DND-41 (cell line): ENCODE measurements at regions not wholly inside any gene's neighbourhood (a gene's known extent, or its start where the extent isn't known, plus 50 kb on each side); places are given as distances from the start of the nearest gene placed in this dataset.

Experiments
- ATAC-seq: fragments of 200-7000 bp; cut with Tn5 transposase; 3 replicates; pipeline ENCODE4 v1.9.1; 2021; ENCODE audit warnings: low read depth; ENCODE audit not compliant: insufficient read depth
- DNase-seq: peaks from one replicate; pipeline ENCODE4 v3.0.0-alpha.2; 2020
- H2AFZ ChIP-seq: 2 replicates; pipeline ENCODE4 v1.6.0; 2012; ENCODE audit warnings: low read depth, low read length
- H3K27ac ChIP-seq: 2 replicates; pipeline ENCODE4 v1.5.1; 2012; ENCODE audit warnings: low read length, inconsistent platforms
- H3K27me3 ChIP-seq: fragments of 200-600 bp; sonication (generic); 2 replicates; pipeline ENCODE4 v1.6.0; 2012; ENCODE audit warnings: low read length, mild to moderate bottlenecking, inconsistent platforms; ENCODE audit not compliant: insufficient read depth, poor library complexity
- H3K36me3 ChIP-seq: 2 replicates; pipeline ENCODE4 v1.5.1; 2012; ENCODE audit warnings: low read length, inconsistent platforms; ENCODE audit not compliant: insufficient read depth
- H3K4me1 ChIP-seq: 2 replicates; pipeline ENCODE4 v1.5.1; 2012; ENCODE audit warnings: mild to moderate bottlenecking, low read length; ENCODE audit not compliant: insufficient read depth
- H3K4me2 ChIP-seq: 2 replicates; pipeline ENCODE4 v1.6.0; 2012; ENCODE audit warnings: mild to moderate bottlenecking, moderate library complexity, low read length, inconsistent platforms; ENCODE audit not compliant: insufficient read depth
- H3K4me3 ChIP-seq, 2 experiments: fragments of 200-600 bp in 1 of 2; shearing (Covaris generic) in 1 of 2; 2 replicates each; pipeline ENCODE4 v1.5.1; 2012 to 2016; ENCODE audit warnings: inconsistent platforms in 2 of 2, low read length in 2 of 2, mild to moderate bottlenecking in 2 of 2, low read depth in 1 of 2, moderate library complexity in 1 of 2
- H3K79me2 ChIP-seq: 2 replicates; pipeline ENCODE4 v1.6.0; 2012; ENCODE audit warnings: low read length, inconsistent platforms; ENCODE audit not compliant: insufficient read depth
- H3K9ac ChIP-seq: 2 replicates; pipeline ENCODE4 v1.6.0; 2012; ENCODE audit warnings: low read depth, mild to moderate bottlenecking, inconsistent platforms, low read length, moderate library complexity
- H3K9me3 ChIP-seq: 2 replicates; pipeline ENCODE4 v1.5.1; 2012; ENCODE audit warnings: low read length, moderate library complexity, mild to moderate bottlenecking, inconsistent platforms; ENCODE audit not compliant: insufficient read depth, severe bottlenecking
- H4K20me1 ChIP-seq: 2 replicates; pipeline ENCODE4 v1.6.0; 2012; ENCODE audit warnings: low read length; ENCODE audit not compliant: insufficient read depth
- EZH2 ChIP-seq: IDR thresholded peaks from 3 replicates; pipeline ENCODE4 v1.6.1; 2012; ENCODE audit warnings: borderline replicate concordance, low read depth, mild to moderate bottlenecking, moderate library complexity, low read length, inconsistent platforms; ENCODE audit not compliant: severe bottlenecking
- TF ChIP-seq, protein P1 (sequence below): IDR thresholded peaks from 2 replicates; pipeline ENCODE4 v1.5.1; 2012; ENCODE audit warnings: borderline replicate concordance, low read length, moderate library complexity, mild to moderate bottlenecking; ENCODE audit not compliant: poor library complexity, severe bottlenecking; ENCODE audit errors: extremely low read depth

- H3K27me3 ChIP-seq, result peaks cover under 1% of the 10 kb centered on the region
- no peaks in the 10 kb centered on the region for H4K20me1 ChIP-seq
- no peaks in the 10 kb centered on the region for H3K79me2 ChIP-seq
- H3K4me3 ChIP-seq, result no peak overlapping the region
- H2AFZ ChIP-seq, result no peak overlapping the region
- no peak overlapping the region for H3K4me2 ChIP-seq
- DNase-seq (no peak), ATAC-seq (no peak)
- no peaks in the 10 kb centered on the region for H3K9me3 ChIP-seq
- H3K36me3 ChIP-seq, result no peaks in the 10 kb centered on the region
- TF ChIP-seq, protein P1, sequence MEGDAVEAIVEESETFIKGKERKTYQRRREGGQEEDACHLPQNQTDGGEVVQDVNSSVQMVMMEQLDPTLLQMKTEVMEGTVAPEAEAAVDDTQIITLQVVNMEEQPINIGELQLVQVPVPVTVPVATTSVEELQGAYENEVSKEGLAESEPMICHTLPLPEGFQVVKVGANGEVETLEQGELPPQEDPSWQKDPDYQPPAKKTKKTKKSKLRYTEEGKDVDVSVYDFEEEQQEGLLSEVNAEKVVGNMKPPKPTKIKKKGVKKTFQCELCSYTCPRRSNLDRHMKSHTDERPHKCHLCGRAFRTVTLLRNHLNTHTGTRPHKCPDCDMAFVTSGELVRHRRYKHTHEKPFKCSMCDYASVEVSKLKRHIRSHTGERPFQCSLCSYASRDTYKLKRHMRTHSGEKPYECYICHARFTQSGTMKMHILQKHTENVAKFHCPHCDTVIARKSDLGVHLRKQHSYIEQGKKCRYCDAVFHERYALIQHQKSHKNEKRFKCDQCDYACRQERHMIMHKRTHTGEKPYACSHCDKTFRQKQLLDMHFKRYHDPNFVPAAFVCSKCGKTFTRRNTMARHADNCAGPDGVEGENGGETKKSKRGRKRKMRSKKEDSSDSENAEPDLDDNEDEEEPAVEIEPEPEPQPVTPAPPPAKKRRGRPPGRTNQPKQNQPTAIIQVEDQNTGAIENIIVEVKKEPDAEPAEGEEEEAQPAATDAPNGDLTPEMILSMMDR, result no peak
- no peak for TF ChIP-seq EZH2
- H3K9ac ChIP-seq, result no peak overlapping the region
- H3K27ac ChIP-seq, result no peak overlapping the region
- no peaks in the 10 kb centered on the region for H3K4me1 ChIP-seq
Measured at GRCh38 chr3:73784686-73785392, 160.1 kb upstream of the PDZRN3 start.

DNA sequence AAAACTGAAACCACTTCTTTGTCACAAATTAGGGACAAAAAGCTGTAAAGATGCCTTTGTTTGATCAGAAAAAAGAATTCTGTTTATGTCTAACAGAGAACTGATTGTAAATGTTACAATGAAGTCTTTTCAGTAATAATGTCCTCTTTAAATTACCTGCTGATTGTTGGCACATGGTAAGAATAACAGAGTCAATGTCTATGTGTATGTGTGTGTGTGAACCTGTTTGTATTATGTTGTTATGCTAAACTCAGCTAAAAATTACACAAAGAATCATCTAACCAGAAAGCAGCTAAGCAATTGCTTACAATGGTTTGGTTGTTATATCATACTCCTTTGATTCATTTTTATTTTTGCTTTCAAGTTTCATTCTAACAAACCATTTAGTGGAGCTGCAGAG lies 159.1 kb upstream of the PDZRN3 start:
- DNase-seq, result no peak
- Histone ChIP-seq H3K9ac (no peak overlapping the region), H3K79me2 (no peaks in the 10 kb centered on the region), H3K9me3 (no peaks in the 10 kb centered on the region), H3K4me1 (no peaks in the 10 kb centered on the region), H4K20me1 (no peaks in the 10 kb centered on the region), H3K27me3 (no peaks in the 10 kb centered on the region), H3K27ac (no peak overlapping the region), H2AFZ (no peak overlapping the region), H3K4me2 (no peak overlapping the region), H3K4me3 (no peak overlapping the region), H3K36me3 (no peaks in the 10 kb centered on the region)
- ATAC-seq, result no peak
- no peak for TF ChIP-seq EZH2
- TF ChIP-seq, protein P1, result no peak

GRCh38 chr3:73781541-73781940 lies 156.8 kb upstream of the PDZRN3 start:
- Histone ChIP-seq H3K27me3 (no peaks in the 10 kb centered on the region), H3K9me3 (no peaks in the 10 kb centered on the region), H3K79me2 (no peaks in the 10 kb centered on the region), H3K4me1 (no peaks in the 10 kb centered on the region), H3K4me2 (no peak overlapping the region), H3K4me3 (no peak overlapping the region), H2AFZ (no peak overlapping the region), H3K9ac (no peak overlapping the region), H4K20me1 (no peaks in the 10 kb centered on the region), H3K36me3 (no peaks in the 10 kb centered on the region), H3K27ac (no peak overlapping the region)
- DNase-seq (no peak), ATAC-seq (no peak)
- no peak for TF ChIP-seq EZH2
- TF ChIP-seq, protein P1, result no peak

GRCh38 chr3:73774645-73775044 lies 149.9 kb upstream of the PDZRN3 start:
- Histone ChIP-seq H4K20me1 (no peaks in the 10 kb centered on the region), H2AFZ (no peak overlapping the region)
- ATAC-seq, result no peak

More at GRCh38 chr3:73774645-73775044, 149.9 kb upstream of the PDZRN3 start:
- H3K79me2 ChIP-seq, result no peaks in the 10 kb centered on the region
- no peaks in the 10 kb centered on the region for H3K9me3 ChIP-seq
- no peak overlapping the region for H3K27ac ChIP-seq
- H3K4me3 ChIP-seq, result no peak overlapping the region
- no peak overlapping the region for H3K9ac ChIP-seq
- no peak overlapping the region for H3K4me2 ChIP-seq
- DNase-seq, result no peak
- H3K36me3 ChIP-seq, result no peaks in the 10 kb centered on the region
- TF ChIP-seq, protein P1, result no peak
- H3K4me1 ChIP-seq, result no peaks in the 10 kb centered on the region
- H3K27me3 ChIP-seq, result no peaks in the 10 kb centered on the region
